ENCODE measurements at regions not wholly inside any gene's neighbourhood (a gene's known extent, or its start where the extent isn't known, plus 50 kb on each side); places are given as distances from the start of the nearest gene placed in this dataset.

DNA sequence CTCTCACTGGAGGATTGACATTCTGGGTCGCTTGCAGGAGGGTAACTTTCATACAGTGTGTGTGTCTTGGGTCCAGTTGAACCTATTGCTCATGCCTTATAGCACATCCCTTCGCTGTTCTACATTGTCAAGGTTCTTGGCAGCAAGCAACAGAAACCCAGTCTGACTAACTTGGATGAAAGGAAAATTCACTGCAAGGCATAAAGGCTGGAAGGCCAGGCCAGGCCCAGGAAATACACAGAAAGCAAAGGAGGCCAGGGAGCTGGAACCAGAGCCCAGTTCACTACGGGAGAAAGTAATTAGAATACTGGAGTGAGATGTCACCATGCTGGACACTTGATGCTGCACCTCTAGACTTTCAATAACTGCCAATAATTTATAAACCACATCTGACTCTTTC, 353.8 kb upstream of the GATB start:
- TF ChIP-seq, protein P1, sequence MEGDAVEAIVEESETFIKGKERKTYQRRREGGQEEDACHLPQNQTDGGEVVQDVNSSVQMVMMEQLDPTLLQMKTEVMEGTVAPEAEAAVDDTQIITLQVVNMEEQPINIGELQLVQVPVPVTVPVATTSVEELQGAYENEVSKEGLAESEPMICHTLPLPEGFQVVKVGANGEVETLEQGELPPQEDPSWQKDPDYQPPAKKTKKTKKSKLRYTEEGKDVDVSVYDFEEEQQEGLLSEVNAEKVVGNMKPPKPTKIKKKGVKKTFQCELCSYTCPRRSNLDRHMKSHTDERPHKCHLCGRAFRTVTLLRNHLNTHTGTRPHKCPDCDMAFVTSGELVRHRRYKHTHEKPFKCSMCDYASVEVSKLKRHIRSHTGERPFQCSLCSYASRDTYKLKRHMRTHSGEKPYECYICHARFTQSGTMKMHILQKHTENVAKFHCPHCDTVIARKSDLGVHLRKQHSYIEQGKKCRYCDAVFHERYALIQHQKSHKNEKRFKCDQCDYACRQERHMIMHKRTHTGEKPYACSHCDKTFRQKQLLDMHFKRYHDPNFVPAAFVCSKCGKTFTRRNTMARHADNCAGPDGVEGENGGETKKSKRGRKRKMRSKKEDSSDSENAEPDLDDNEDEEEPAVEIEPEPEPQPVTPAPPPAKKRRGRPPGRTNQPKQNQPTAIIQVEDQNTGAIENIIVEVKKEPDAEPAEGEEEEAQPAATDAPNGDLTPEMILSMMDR (IDR thresholded peaks at IDR 0.05) = no peak
- TF ChIP-seq POLR2A (IDR thresholded peaks at IDR 0.05) = no peak
